Stimulated activated CD4-positive, alpha-beta T cell treated with anti-CD3 and anti-CD28 coated beads, Interleukin-12 subunit alpha, Interleukin-12 subunit beta, amount 100 ng/mL, for 24 hours (primary cell): ENCODE measurements at regions not wholly inside any gene's neighbourhood (a gene's known extent, or its start where the extent isn't known, plus 50 kb on each side); places are given as distances from the start of the nearest gene placed in this dataset.

Source experiments
- DNase-seq, 2 experiments: peaks; one replicate each; pipeline ENCODE4 v3.0.0-alpha.2; 2020; ENCODE audit warnings: low read depth in 2 of 2

- DNase-seq, result no peak
Measured at GRCh38 chr13:40336228-40337221, 329.9 kb downstream of the FOXO1 start.

- no peak for DNase-seq
Measured at GRCh38 chr13:40337651-40338050, 328.8 kb downstream of the FOXO1 start.

- DNase-seq, result no peak
Measured at GRCh38 chr13:40338217-40338616, 328.2 kb downstream of the FOXO1 start.

GRCh38 chr13:40340368-40341095 lies 325.9 kb downstream of the FOXO1 start:
- no peak for DNase-seq

DNA sequence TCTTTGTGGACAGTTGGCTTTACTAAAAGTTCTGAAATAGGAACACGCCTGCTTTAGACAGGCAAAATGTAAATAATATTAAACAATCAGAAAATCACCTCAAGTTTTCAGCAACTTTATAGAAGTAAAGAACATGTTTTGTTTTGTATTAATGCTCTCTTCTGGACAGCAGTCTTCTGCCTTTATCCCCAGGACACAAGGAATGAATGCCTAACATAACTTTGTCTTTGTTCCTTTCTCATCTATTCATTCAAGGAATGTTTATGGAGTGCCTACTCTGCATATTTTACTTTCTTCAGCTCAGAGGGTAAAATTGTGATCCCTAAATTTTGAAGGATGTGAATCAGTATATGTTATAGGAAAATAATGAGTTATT lies 325.4 kb downstream of the FOXO1 start:
- DNase-seq, result no peak

DNA sequence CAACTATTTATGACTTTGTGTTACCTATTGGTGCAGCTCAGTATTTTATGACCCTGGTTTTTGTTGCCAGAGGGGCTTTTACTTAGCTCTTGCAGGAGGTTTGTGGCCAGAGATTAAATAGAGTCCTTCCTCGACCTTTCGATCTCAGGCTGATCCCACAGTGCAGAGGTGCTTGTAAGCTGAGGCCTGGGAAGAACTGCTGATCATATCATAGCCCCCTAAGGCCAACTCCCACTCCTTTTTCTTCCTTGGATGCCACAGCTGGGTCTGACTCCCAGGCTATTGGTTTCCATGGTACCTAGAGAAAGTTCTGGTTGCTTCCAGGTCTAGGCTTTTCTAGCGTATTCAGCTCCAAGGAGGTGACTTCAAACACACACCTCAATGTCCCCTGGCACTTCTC lies 324.9 kb downstream of the FOXO1 start:
- no peak for DNase-seq

- no peak for DNase-seq
Measured at GRCh38 chr13:40342461-40342860, 324.0 kb downstream of the FOXO1 start.

DNA sequence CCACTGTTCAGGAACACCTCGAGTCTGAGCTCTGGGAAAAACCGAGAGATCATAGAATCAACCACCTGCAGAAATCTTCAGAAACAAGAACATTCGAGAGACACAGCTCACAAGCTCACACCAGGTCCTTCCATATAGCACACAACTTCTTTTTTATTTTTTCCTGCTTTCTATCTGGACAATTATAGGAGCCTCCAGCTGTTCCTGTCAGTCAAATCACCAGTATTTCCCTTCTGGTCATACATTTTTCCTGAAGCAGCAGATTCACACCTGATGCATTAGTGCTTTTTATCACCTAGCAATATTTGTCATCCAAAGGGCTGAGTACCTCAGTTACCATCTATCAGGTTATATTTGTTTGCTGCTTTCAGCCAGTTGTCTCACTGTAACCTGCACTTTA lies 323.5 kb downstream of the FOXO1 start:
- DNase-seq, result no peak

- DNase-seq, result no peak
Measured at GRCh38 chr13:40343550-40344269, 322.7 kb downstream of the FOXO1 start.

DNA sequence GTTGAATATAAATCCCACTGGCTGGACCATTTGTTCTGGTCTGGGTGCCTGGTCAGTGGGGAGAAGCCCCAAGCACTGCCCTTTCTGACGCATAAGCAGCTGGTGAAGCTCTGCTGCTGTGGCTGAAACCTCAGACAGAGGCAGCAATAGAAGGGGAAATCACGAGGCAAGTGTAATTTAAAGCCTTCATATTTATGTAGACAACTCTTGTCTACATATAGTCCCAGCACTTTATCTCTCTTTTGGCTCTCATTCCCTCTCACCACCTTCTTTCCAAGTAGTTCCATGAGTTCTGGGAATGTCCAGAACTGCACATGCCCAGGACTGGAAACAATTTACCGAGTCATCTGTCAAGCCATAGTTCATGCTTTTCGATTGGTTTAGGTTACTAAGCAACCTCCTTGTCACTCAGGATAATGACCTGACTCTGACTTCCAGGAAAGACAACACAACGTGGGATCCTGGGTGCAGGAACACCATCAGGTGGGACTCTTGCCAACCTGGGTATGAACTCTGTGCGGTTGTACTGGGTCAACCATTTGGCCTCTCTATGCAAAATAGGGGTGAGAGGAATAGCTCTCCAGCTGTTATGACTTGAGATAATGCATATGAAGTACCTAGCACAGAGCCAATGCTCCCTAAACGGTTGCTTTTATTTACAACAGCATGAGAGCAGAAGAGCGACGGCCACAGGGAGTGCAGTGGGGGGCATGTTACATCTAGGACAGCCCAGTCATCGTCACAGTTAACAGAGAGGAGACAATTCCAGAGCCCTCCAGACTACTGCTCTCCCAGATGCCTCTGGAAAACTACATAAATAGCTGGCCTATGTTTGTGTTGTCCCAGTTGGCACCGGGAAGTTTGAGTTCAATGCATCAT lies 321.9 kb downstream of the FOXO1 start:
- DNase-seq, result no peak

DNA sequence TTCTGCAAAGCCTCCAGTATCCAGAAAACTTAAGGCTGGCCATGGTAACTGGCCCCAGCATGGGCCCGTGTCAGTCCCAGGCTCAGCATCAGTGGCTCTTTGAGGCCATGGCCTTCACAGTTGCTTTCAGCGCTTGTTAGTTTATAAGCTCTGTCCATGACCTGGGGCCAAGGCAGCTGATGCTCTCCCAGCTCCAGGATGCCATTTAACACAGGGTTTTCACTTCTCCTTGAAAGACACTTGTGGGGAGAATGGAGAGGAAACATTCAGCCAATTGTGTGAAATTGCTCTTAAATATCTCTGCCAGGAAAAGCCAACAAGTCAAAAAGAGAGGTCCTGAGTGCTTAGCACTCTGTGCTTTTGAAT lies 321.3 kb downstream of the FOXO1 start:
- no peak for DNase-seq

GRCh38 chr13:40345654-40346372 lies 320.6 kb downstream of the FOXO1 start:
- DNase-seq, result no peak

- DNase-seq, result no peak
Measured at GRCh38 chr13:40346592-40346991, 319.8 kb downstream of the FOXO1 start.

DNA sequence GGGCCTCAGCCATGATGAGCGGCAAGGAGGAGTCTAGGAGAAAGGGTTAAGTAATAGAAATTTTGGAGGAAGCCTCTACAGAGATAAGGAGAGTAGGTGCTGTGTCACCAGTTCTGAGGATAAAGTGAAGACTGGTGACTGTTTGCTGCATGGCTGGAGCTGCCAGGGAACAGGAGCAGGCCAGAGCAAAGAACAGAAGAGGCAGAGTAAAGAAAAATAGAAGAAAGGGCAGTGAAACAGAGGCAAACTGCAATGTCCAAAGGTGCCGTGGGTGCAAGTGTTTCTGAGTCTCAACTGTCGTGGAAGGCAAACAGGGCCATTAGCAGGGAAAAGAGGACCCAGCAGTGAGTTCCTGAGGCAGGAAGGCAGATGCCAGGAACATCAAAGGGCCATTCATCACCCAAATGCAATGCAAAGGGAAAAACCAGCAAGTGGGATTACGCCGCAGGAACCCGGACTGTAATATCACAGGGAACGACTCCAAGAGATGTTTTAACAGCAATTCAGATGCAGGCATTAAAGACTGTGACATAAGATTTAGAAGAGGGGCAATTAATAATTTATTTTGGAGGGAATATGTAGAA lies 318.3 kb downstream of the FOXO1 start:
- DNase-seq, result no peak

DNA sequence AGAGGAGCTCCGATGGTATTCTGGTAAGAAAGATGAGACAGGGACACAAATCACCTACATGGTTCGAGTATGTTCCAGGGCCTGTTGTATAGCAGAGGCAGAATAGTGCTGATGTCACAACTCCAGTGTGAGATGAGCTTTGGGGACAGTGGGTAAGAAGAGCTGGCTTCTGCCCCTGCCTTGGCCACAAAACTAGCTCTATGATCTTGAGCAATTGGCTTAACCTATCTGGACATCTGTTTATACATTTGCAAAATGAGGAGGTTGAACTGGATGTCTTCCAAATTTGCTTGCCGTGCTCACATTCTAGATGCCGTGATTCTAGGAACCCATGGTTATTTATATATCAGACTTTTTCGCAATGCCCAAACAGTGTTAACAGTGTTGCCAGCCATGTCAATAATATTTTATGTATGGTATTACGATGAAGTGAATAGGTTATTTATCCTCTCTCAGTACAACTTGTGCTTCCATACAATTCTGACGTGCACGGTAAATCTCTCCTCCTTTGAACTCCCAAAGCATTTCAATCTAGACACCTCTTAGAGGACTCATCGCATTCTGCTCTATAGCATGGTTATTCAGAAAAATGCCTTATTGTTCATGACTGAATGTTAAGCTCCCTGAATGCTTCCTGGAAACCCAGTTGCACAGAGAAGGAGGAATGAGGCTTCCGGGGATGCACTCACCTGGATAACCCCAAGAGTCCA lies 316.0 kb downstream of the FOXO1 start:
- DNase-seq, result no peak

GRCh38 chr13:40351537-40352379 lies 314.7 kb downstream of the FOXO1 start:
- DNase-seq, result no peak

DNA sequence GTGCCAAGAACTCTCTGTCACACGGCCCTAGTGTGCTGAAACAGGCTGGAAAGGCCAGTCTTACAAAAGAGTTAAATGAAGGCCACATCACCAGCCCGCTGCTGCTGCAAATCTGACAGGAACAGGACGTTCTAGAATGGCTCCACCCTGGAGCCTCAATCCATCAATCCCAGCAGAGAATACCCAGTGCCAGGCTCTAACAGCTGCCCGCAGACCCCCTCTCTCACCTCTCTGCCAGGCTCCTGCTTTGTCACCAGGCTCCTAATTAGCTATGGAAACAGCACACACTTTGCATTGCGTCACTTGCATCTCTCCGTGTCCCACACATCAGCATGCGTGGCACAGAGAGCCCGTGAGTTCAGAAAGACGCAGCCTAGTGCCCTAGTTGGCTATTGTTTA lies 314.1 kb downstream of the FOXO1 start:
- DNase-seq, result no peak

DNA sequence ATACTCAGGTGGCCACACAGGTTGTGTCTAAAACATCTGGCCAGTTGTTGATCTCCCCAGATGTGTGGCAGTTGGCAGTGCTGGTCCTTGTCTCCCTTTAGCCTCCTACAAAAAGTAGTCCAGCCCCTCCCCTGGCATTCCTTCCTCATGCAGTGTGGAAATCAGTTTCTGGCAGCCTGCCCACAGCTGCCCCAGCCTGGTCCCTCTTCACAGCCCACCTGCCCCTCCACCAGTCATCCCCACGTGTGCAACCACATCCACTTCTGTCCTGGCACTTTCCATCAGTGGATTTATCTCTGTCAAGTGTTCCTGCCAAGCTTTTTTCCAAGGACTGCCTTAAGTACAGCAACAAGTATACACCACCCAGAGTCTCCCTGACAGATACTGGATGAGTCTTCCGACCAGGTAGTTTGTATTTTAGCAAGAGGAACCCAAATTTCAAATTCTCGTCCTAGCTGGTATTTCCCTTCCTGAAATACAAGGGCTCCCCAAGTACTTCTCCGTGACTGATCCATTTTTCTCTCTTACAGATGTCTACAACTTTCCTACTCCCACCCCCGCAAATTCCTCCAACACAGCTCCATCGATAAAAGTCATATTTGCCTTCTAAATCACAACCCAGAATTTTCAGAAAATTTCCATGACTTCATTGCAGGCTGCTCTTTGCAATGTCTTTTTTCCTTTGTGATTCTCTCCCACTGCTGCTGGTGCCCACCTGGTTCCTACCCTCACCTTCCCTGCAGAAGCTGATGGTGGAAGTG lies 313.5 kb downstream of the FOXO1 start:
- no peak for DNase-seq
